GM23338 (cell line): ENCODE measurements at regions not wholly inside any gene's neighbourhood (a gene's known extent, or its start where the extent isn't known, plus 50 kb on each side); places are given as distances from the start of the nearest gene placed in this dataset.
A peak's percentile ranks its signal among the peaks of the same experiment; 100 is the strongest.
"Not testable (repeated sequence)": the region's sequence is repeated elsewhere in the genome, so short reads cannot be mapped to it uniquely, and the experiment has no call there.

ENCODE experiments used
- ATAC-seq: fragments of 200-7000 bp; cut with Tn5 transposase; 3 replicates; pipeline ENCODE4 v1.9.1; 2020
- DNase-seq: peaks from one replicate; pipeline ENCODE4 v3.0.0-alpha.2; 2015; ENCODE audit warnings: low spot score
- H2AFZ ChIP-seq: fragments of 200-600 bp; sonication (generic); 2 replicates; pipeline ENCODE4 v1.8.0; 2016; ENCODE audit warnings: antibody characterized with exemption, mild to moderate bottlenecking, moderate library complexity
- H3F3A ChIP-seq: fragments of 200-600 bp; sonication (generic); replicated peaks from 2 replicates; pipeline ENCODE4 v1.8.0; 2017; ENCODE audit warnings: antibody characterized with exemption, mixed run types, low read depth
- H3K27ac ChIP-seq: fragments of 200-600 bp; sonication (generic); 2 replicates; pipeline ENCODE4 v1.6.1; 2016; ENCODE audit warnings: low read depth
- H3K27me3 ChIP-seq: fragments of 200-600 bp; sonication (generic); 2 replicates; pipeline ENCODE4 v1.8.0; 2016; ENCODE audit warnings: mild to moderate bottlenecking, mixed run types, moderate library complexity; ENCODE audit not compliant: insufficient read depth
- H3K36me3 ChIP-seq: fragments of 200-600 bp; sonication (generic); 2 replicates; pipeline ENCODE4 v1.8.0; 2016; ENCODE audit warnings: mild to moderate bottlenecking; ENCODE audit not compliant: insufficient read depth
- H3K4me1 ChIP-seq: fragments of 200-600 bp; sonication (generic); 2 replicates; pipeline ENCODE4 v1.8.0; 2016; ENCODE audit warnings: mild to moderate bottlenecking, moderate library complexity; ENCODE audit not compliant: insufficient read depth
- H3K4me2 ChIP-seq: fragments of 200-600 bp; sonication (generic); 2 replicates; pipeline ENCODE4 v1.7.1; 2017; ENCODE audit warnings: mixed run types
- H3K4me3 ChIP-seq: fragments of 200-600 bp; sonication (generic); 2 replicates; pipeline ENCODE4 v1.6.1; 2016; ENCODE audit warnings: mixed run types
- H3K79me2 ChIP-seq: fragments of 200-600 bp; sonication (generic); replicated peaks from 2 replicates; pipeline ENCODE4 v1.8.0; 2017; ENCODE audit warnings: mild to moderate bottlenecking; ENCODE audit not compliant: insufficient read depth
- H3K9me2 ChIP-seq: fragments of 200-600 bp; sonication (generic); 2 replicates; pipeline ENCODE4 v1.8.0; 2017; ENCODE audit not compliant: insufficient read depth
- H4K20me1 ChIP-seq: fragments of 200-600 bp; sonication (generic); replicated peaks from 2 replicates; pipeline ENCODE4 v1.8.0; 2017; ENCODE audit warnings: mild to moderate bottlenecking; ENCODE audit not compliant: insufficient read depth
- H3K27ac Mint-ChIP-seq: 2 replicates; pipeline ENCODE4 v1.8.0; 2020; ENCODE audit warnings: inconsistent platforms, mild to moderate bottlenecking, moderate library complexity, mixed read lengths
- H3K27me3 Mint-ChIP-seq: 3 replicates; pipeline ENCODE4 v1.8.0; 2022; ENCODE audit warnings: low read depth, mild to moderate bottlenecking, moderate library complexity, mixed read lengths, inconsistent platforms; ENCODE audit not compliant: insufficient read depth, poor library complexity
- H3K36me3 Mint-ChIP-seq: 3 replicates; pipeline ENCODE4 v1.8.0; 2021; ENCODE audit warnings: low read depth, mild to moderate bottlenecking, inconsistent platforms, moderate library complexity, mixed read lengths
- H3K4me1 Mint-ChIP-seq: 3 replicates; pipeline ENCODE4 v1.8.0; 2020; ENCODE audit warnings: mild to moderate bottlenecking, inconsistent platforms, mixed read lengths
- H3K4me3 Mint-ChIP-seq: 3 replicates; pipeline ENCODE4 v1.8.0; 2021; ENCODE audit warnings: moderate library complexity, mild to moderate bottlenecking, inconsistent platforms, mixed read lengths
- H3K9me3 Mint-ChIP-seq: 3 replicates; pipeline ENCODE4 v1.8.0; 2020; ENCODE audit warnings: moderate library complexity, mild to moderate bottlenecking, inconsistent platforms, mixed read lengths

DNA sequence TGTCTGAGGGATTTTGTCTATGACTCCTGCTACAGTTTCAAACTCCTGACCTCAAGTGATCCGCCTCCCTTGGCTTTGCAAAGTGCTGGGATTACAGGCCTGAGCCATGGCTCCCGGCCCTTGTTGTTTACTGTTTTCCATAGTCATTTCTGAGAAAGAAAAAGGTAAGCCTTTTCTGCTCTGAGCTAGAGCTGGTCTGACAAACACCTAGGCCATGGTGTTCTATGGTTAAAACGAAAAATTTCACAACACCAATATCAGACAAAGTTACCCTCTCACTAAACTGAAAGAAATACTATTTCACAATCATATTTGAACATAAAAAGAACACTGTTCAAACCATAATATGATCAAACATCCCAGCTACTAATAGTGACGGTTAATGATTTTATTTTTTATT, 57.5 kb downstream of the PPIAL4A start:
- not testable (repeated sequence) for H3K9me3 Mint-ChIP-seq, H3K79me2 ChIP-seq, H4K20me1 ChIP-seq, H3K9me2 ChIP-seq, H3K4me3 ChIP-seq, H3K4me3 Mint-ChIP-seq, H3K27ac Mint-ChIP-seq, H3K4me2 ChIP-seq, DNase-seq, H3K36me3 ChIP-seq, H3K4me1 Mint-ChIP-seq, H3K27ac ChIP-seq, H3F3A ChIP-seq, H2AFZ ChIP-seq, H3K27me3 ChIP-seq, ATAC-seq, H3K4me1 ChIP-seq, H3K36me3 Mint-ChIP-seq, H3K27me3 Mint-ChIP-seq

GRCh38 chr1:120949724-120950123, 60.2 kb downstream of the PPIAL4A start:
- not testable (repeated sequence) for H3F3A ChIP-seq, H3K9me2 ChIP-seq, H4K20me1 ChIP-seq, H3K27ac Mint-ChIP-seq, H3K4me3 Mint-ChIP-seq, H2AFZ ChIP-seq, DNase-seq, H3K9me3 Mint-ChIP-seq, H3K36me3 Mint-ChIP-seq, H3K4me1 Mint-ChIP-seq, H3K4me2 ChIP-seq, H3K27me3 ChIP-seq, H3K27ac ChIP-seq, H3K4me3 ChIP-seq, ATAC-seq, H3K4me1 ChIP-seq, H3K36me3 ChIP-seq, H3K79me2 ChIP-seq
- H3K27me3 Mint-ChIP-seq: peaks cover 11% of the 10 kb centered on the region

DNA sequence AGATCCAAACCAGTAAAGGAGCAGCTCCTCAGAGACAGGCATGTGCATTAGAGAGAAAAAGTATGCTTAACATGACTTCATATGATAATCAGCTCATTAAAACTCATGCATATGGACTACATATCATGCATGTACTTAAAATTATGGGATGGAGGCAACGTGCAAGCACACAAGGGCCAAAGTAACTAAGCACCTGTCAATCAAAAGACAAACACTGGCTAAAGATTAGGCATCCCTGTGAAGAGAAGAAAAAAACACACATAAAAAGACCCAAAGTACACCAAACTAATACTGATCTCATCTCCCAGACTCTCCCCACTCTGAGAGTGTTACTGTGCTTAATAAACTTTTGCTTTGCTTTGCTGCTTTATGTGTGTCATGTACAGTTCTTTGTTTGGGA, 61.1 kb downstream of the PPIAL4A start:
- not testable (repeated sequence) for H3K9me3 Mint-ChIP-seq, H3K36me3 ChIP-seq, H4K20me1 ChIP-seq, H3K4me3 ChIP-seq, H3K36me3 Mint-ChIP-seq, ATAC-seq, DNase-seq, H3K4me2 ChIP-seq, H3F3A ChIP-seq, H3K27ac Mint-ChIP-seq, H3K9me2 ChIP-seq, H3K4me3 Mint-ChIP-seq, H2AFZ ChIP-seq, H3K79me2 ChIP-seq, H3K27ac ChIP-seq, H3K27me3 ChIP-seq
- H3K4me1 Mint-ChIP-seq: peaks cover 13% of the 10 kb centered on the region
- H3K4me1 ChIP-seq: peaks cover 11% of the 10 kb centered on the region
- H3K27me3 Mint-ChIP-seq: peaks cover 14% of the 10 kb centered on the region

DNA sequence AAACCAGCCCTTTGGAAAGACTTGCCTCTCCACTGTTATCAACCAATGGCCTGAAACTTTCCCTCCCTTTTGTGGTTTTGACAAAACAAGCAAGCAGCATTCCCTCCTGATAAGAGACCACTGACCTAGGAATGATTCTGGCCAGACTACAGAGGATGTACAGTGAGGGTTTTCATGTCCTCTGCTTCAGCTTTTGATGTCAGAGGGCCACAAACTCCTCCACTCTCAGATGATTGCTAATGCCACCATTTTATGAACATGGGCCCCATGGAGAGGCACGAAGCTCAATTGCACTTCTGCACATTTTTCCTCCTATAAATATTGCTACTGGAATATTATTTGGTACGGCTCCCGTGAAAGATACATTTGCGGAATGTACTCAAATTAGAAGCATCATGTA, 61.5 kb downstream of the PPIAL4A start:
- Mint-ChIP-seq H3K4me1 (peaks cover 18% of the 10 kb centered on the region), H3K27me3 (peaks cover 14% of the 10 kb centered on the region)
- not testable (repeated sequence) for H3K27ac ChIP-seq, ATAC-seq, H3K9me2 ChIP-seq, H3K79me2 ChIP-seq, H3F3A ChIP-seq, H3K36me3 ChIP-seq, H3K27ac Mint-ChIP-seq, H4K20me1 ChIP-seq, H3K9me3 Mint-ChIP-seq, H3K36me3 Mint-ChIP-seq, H3K27me3 ChIP-seq, DNase-seq, H3K4me3 Mint-ChIP-seq, H2AFZ ChIP-seq, H3K4me3 ChIP-seq, H3K4me2 ChIP-seq
- peaks cover 13% of the 10 kb centered on the region for H3K4me1 ChIP-seq

DNA sequence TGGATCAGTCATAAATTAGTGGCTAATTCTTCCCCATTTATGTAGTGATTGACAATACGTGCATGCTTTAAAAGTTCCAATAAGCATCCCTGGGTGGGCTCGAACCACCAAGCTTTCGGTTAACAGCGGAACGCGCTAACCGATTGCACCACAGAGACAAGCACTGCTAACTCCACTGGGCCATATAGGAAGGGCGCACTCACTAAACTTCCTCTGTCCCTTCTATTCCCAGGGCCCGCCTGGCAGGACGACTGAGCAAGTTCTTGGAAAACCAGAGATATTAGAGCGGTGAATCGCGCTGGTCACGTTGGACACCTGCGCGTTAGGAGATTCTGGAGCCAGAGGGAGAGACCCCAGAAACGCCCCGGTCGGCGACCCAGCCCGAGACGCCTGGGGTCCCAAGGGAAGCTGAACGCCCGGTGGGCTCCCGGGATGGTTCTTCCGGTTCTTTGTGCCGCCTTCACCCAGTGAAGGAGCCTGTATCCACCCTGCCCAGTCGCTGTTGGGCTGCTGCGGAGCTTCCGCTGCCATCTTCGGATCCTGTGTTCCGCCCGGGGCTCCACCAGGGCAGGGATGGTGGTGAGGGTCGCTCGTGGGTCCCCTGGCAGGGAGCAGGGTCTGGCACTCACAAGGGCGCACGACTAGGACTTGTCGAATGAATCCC, 62.8 kb downstream of the PPIAL4A start:
- peak; percentile 90 for ATAC-seq
- not testable (repeated sequence) for DNase-seq, H3K79me2 ChIP-seq, H3F3A ChIP-seq, H3K36me3 Mint-ChIP-seq, H3K4me2 ChIP-seq, H3K36me3 ChIP-seq, H4K20me1 ChIP-seq, H3K9me2 ChIP-seq, H2AFZ ChIP-seq, H3K27ac Mint-ChIP-seq, H3K9me3 Mint-ChIP-seq, H3K27me3 ChIP-seq, H3K27ac ChIP-seq
- peak overlapping the region; percentile 79 for H3K4me3 Mint-ChIP-seq
- Histone ChIP-seq H3K4me3 (peak overlapping the region; percentile 38; the same call in 1 of the 2 replicates), H3K4me1 (peaks cover 13% of the 10 kb centered on the region)
- H3K4me1 Mint-ChIP-seq: peaks cover 26% of the 10 kb centered on the region
- peaks cover 16% of the 10 kb centered on the region for H3K27me3 Mint-ChIP-seq

DNA sequence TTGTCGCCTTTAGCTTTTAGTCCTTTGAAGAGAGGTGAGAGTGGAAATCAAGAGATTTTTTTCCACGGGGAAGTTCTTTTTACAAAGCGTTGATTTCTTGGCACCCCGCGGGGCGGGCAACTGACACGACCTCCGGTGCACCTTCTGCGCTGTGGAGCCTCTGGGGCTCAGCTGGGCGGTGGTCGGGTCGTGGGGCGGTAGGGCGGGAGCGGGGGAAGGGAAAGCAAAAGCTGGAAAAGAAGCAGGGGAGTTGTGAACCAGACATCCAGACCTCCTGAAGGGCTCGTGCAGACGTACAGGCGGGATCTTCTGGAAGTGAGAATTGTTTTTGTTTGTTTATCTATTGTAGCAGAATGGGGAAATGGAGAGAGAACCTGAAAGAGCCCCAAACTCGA, 63.3 kb downstream of the PPIAL4A start:
- not testable (repeated sequence) for H3K4me2 ChIP-seq, H4K20me1 ChIP-seq, H3K27ac Mint-ChIP-seq

More for the DNA sequence above, 63.3 kb downstream of the PPIAL4A start:
- H3K27ac ChIP-seq, H3K36me3 ChIP-seq, H2AFZ ChIP-seq, H3K9me2 ChIP-seq, H3K9me3 Mint-ChIP-seq, H3K79me2 ChIP-seq, H3F3A ChIP-seq, H3K27me3 ChIP-seq, DNase-seq, H3K36me3 Mint-ChIP-seq: not testable (repeated sequence)
- Histone ChIP-seq H3K4me1 (peaks cover 13% of the 10 kb centered on the region), H3K4me3 (peak overlapping the region; percentile 38; the same call in 1 of the 2 replicates)
- Mint-ChIP-seq H3K4me1 (peaks cover 26% of the 10 kb centered on the region), H3K4me3 (peak overlapping the region; percentile 66; the same call in 2 of the 3 replicates), H3K27me3 (peaks cover 17% of the 10 kb centered on the region)
- ATAC-seq: peak; percentile 59
